Naive thymus-derived CD8-positive, alpha-beta T cell (primary cell): ENCODE measurements at regions not wholly inside any gene's neighbourhood (a gene's known extent, or its start where the extent isn't known, plus 50 kb on each side); places are given as distances from the start of the nearest gene placed in this dataset.

Experiments used
- ATAC-seq, 2 donors: fragments of 150-1000 bp; cut with Tn5 transposase in 1 of 2; sonication (Bioruptor Pico), chemical (Tn5 transposase) in 1 of 2; 1 replicate in 1 of 2; 2 replicates in 1 of 2; pipeline ENCODE4 v1.10.0; 2021; ENCODE audit warnings: mild to moderate bottlenecking in 2 of 2, moderate library complexity in 2 of 2
- POLR2A ChIA-PET: fragments of 350-600 bp; sonication (Branson Sonifier 250); formaldehyde crosslinking; loops from one replicate; lab custom pipeline; 2021; ENCODE audit warnings: antibody characterized with exemption; lab: Charles Lee
- DNase-seq, 10 donors: peaks; one replicate each; pipeline versions ENCODE4 v3.0.0 to v3.0.0-alpha.2; 2020 to 2022
- H3K27ac Mint-ChIP-seq, 10 donors: one replicate each; pipeline ENCODE4 v1.8.0; 2020 to 2022; ENCODE audit warnings: mild to moderate bottlenecking in 10 of 10, mixed read lengths in 10 of 10, moderate library complexity in 4 of 10, inconsistent platforms in 1 of 10
- H3K27me3 Mint-ChIP-seq, 5 donors: one replicate each; pipeline ENCODE4 v1.8.0; 2021 to 2022; ENCODE audit warnings: mixed read lengths in 5 of 5
- H3K36me3 Mint-ChIP-seq, 3 donors: one replicate each; pipeline ENCODE4 v1.8.0; 2020 to 2022; ENCODE audit warnings: mixed read lengths in 3 of 3, mild to moderate bottlenecking in 2 of 3, inconsistent platforms in 1 of 3
- H3K4me1 Mint-ChIP-seq, 4 donors: one replicate each; pipeline ENCODE4 v1.8.0; 2021 to 2022; ENCODE audit warnings: mixed read lengths in 4 of 4
- H3K4me3 Mint-ChIP-seq, 10 donors: one replicate each; pipeline ENCODE4 v1.8.0; 2020 to 2022; ENCODE audit warnings: mild to moderate bottlenecking in 10 of 10, mixed read lengths in 10 of 10, moderate library complexity in 6 of 10, inconsistent platforms in 1 of 10
- H3K9me3 Mint-ChIP-seq, 9 donors: one replicate each; pipeline ENCODE4 v1.8.0; 2020 to 2022; ENCODE audit warnings: mixed read lengths in 9 of 9, mild to moderate bottlenecking in 3 of 9, inconsistent platforms in 1 of 9, moderate library complexity in 1 of 9

DNA sequence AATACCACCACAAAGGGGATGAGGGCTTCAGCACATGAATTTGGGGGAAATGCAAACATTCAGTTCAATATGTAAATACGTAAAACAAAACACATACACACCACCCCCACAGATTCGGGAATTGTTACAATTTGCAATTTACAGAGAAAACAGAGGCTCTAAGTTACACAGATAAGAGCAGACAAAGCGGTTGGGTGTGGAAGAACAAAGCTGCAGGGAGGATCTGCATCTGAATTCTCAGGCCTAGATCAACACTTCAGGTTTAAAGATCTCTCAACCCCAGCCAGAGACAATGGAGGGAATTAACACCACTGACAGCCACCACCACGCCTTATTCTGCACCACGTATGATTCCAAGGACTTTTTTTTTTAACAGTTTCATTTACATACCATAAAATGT lies 375.5 kb downstream of the BCL11B start:
- Mint-ChIP-seq H3K4me3 (no peak overlapping the region), H3K36me3 (no peaks in the 10 kb centered on the region), H3K4me1 (peaks cover 0 to 11% (median 2%) of the 10 kb centered on the region in 4 donors), H3K27ac (no peak overlapping the region), H3K9me3 (peaks cover 0 to 5% (median 0%) of the 10 kb centered on the region in 9 donors), H3K27me3 (no peaks in the 10 kb centered on the region)
- ATAC-seq (no peak), DNase-seq (no peak)
- POLR2A ChIA-PET = interaction anchor here (0.7 kb wide), 1 partner anchor 571 kb away, joined by 3 read pairs; no protein-coding TSS in a partner anchor

DNA sequence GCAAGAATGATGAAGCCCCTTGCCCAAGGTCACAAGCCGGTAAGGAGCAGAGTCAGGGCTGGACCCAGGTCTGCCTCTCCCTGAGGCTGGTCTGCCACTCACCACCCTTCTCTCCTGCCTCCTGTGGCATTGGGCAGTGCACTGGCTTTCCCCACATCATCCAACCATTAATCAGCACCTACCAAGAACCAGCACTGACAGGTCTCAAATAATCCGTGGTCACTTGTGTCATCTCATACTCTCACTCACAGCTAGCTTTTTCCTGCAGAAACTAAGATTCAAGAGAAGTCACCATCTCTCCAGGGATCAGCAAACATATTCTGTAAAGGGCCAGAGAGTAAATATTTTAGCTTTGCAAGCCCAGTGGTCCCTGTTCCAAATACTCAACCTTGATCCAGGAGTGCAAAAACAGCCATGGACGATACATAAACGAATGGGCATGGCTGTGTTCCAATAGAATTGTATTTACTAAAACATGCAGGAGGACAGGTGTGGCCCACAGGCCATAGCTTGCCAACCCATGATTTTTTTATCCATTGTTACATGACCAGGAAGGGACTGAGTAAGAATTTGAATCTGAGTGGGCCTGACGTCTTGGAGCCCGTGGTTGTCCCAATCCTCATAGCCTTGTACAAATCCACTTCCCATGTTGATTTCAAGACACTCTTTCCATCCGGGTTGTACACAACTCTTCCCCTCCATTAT lies 374.2 kb downstream of the BCL11B start:
- Mint-ChIP-seq H3K4me1 (peaks cover 0 to 21% (median 7%) of the 10 kb centered on the region in 4 donors), H3K4me3 (no peak overlapping the region), H3K27ac (no peak overlapping the region), H3K27me3 (no peaks in the 10 kb centered on the region), H3K36me3 (no peaks in the 10 kb centered on the region), H3K9me3 (peaks cover 0 to 5% (median 0%) of the 10 kb centered on the region in 9 donors)
- POLR2A ChIA-PET = no interaction called here
- DNase-seq (no peak), ATAC-seq (no peak)

GRCh38 chr14:98899441-98899840 lies 372.6 kb downstream of the BCL11B start:
- Mint-ChIP-seq H3K4me1 (peaks cover 0 to 21% (median 7%) of the 10 kb centered on the region in 4 donors), H3K9me3 (peaks cover 0 to 5% (median 0%) of the 10 kb centered on the region in 9 donors)

DNA sequence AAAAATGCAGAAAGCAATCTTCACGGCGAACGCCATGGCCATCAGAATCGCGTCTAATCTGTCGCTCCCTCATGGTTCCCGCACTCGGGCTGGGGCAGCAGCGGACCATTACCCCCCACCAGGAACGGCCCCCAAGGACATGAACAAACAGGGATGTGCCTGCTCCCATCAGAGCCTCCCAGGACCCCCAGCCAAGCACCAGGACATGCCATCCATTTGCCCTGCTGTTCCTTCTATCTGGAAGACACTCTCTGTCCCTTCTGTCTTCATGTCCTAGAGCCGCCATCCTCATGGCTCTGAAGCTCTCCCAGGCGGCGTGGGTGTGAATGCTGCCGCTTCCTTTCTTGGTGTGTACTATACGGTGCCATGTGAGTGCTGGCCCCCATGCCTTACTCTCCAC lies 371.8 kb downstream of the BCL11B start:
- Mint-ChIP-seq H3K9me3 (peaks cover 0 to 5% (median 0%) of the 10 kb centered on the region in 9 donors), H3K27me3 (no peaks in the 10 kb centered on the region), H3K27ac (no peak overlapping the region), H3K36me3 (no peaks in the 10 kb centered on the region), H3K4me1 (peaks cover 0 to 21% (median 8%) of the 10 kb centered on the region in 4 donors), H3K4me3 (no peak overlapping the region)
- DNase-seq (no peak), ATAC-seq (no peak)
- POLR2A ChIA-PET = no interaction called here

More at GRCh38 chr14:98899441-98899840, 372.6 kb downstream of the BCL11B start:
- Mint-ChIP-seq H3K27ac (no peak overlapping the region), H3K27me3 (no peaks in the 10 kb centered on the region), H3K4me3 (no peak overlapping the region), H3K36me3 (no peaks in the 10 kb centered on the region)
- no peak for ATAC-seq
- no peak for DNase-seq
- POLR2A ChIA-PET = no interaction called here

DNA sequence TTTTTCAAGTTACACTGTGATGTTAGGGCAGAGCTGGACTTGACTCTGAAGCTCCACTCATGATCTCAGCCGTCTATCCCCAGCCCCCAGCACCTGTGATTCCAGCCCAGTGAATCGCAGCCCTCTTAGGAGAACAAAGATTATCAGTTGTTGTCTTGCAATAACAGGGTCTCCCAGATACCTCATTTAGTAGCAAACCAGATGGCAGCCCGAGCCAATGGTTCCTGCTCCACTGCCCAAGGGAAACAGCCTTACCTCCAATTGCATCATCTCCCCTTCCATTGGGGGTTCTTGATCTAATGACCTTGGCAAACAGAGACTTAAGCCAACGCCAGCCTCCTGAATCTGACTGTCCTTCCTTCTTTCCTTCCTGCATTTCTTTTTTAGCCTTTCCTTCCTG lies 371.2 kb downstream of the BCL11B start:
- ATAC-seq (no peak), DNase-seq (no peak)
- Mint-ChIP-seq H3K27ac (peak overlapping the region in 3 of 10 donors; percentile 7 to 57 (median 48)), H3K4me3 (no peak overlapping the region), H3K9me3 (peaks cover 0 to 5% (median 0%) of the 10 kb centered on the region in 9 donors), H3K4me1 (peaks cover 0 to 21% (median 8%) of the 10 kb centered on the region in 4 donors), H3K27me3 (no peaks in the 10 kb centered on the region), H3K36me3 (no peaks in the 10 kb centered on the region)
- POLR2A ChIA-PET = no interaction called here

DNA sequence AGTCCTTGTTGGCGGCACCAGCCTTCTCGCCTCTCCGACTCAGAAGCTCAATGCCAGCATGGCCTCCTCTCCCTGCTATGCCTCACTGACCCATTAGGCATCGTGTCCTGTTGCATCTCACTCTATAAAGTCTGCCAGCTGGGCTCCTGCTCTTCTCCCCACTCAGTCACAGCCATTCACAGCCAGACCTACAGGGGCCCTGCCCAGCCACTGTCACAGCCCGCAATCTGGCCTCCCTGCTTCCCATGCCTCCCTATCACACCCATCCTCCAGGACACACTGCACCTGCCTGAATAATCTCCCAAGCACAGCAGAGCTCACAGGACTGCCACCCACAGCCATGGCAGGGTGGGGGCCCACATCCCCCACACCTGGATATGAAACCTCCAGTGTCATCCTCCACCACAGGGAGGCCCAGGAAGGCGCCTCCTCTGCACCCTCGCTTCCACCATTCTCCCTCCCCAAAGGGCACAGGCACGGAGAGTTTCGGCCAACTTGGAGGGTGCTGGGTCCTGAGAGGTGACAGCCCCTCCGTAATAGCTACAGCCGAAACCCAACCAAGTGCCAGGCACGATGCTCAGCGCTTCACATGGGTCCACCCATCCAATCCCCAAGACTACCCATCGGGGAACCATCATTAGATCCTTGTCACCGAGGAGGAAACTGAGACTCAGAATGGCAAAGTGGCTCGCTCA lies 370.3 kb downstream of the BCL11B start:
- no peak for ATAC-seq
- Mint-ChIP-seq H3K9me3 (peaks cover 0 to 5% (median 0%) of the 10 kb centered on the region in 9 donors), H3K4me3 (no peak overlapping the region), H3K27ac (peak overlapping the region in 4 of 10 donors; percentile 33 to 88 (median 60)), H3K4me1 (peaks cover 0 to 21% (median 11%) of the 10 kb centered on the region in 4 donors), H3K27me3 (no peaks in the 10 kb centered on the region), H3K36me3 (no peaks in the 10 kb centered on the region)
- no peak for DNase-seq
- POLR2A ChIA-PET = no interaction called here

DNA sequence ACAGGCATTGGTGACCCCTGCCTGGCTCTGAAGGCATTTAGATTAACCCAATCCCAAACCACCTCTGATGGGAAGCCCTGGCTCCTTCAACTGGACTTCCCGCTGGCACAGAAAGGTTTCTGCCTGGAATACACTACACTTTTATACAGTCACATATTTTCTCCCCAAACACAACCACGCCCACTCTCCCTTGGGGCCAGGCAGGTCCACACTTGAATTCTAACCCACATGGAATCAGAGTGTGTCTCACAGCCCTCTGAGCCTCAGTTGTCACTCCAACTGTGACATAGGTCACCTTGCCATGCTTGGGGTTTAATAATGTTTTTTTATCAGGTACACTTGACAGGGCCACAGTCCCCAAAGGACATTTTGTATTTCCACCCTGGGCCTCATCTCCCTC lies 368.6 kb downstream of the BCL11B start:
- POLR2A ChIA-PET = no interaction called here
- no peaks in the 10 kb centered on the region for H3K27me3 Mint-ChIP-seq
- H3K36me3 Mint-ChIP-seq = no peaks in the 10 kb centered on the region
- H3K27ac Mint-ChIP-seq = peak overlapping the region in 1 of 10 donors; percentile 35
- H3K4me3 Mint-ChIP-seq = no peak overlapping the region
- ATAC-seq (no peak), DNase-seq (no peak)
- H3K4me1 Mint-ChIP-seq = peaks cover 0 to 26% (median 14%) of the 10 kb centered on the region in 4 donors
- no peaks in the 10 kb centered on the region for H3K9me3 Mint-ChIP-seq

GRCh38 chr14:98904677-98905076 lies 367.3 kb downstream of the BCL11B start:
- Mint-ChIP-seq H3K36me3 (no peaks in the 10 kb centered on the region), H3K9me3 (no peaks in the 10 kb centered on the region), H3K4me3 (no peak overlapping the region), H3K27ac (peak overlapping the region in 2 of 10 donors; percentile 16 to 61), H3K27me3 (no peaks in the 10 kb centered on the region), H3K4me1 (peaks cover 1 to 26% (median 15%) of the 10 kb centered on the region in 4 donors)
- DNase-seq (no peak), ATAC-seq (no peak)
- POLR2A ChIA-PET = no interaction called here

GRCh38 chr14:98906123-98906995 lies 365.6 kb downstream of the BCL11B start:
- Mint-ChIP-seq H3K4me3 (no peak overlapping the region), H3K4me1 (peaks cover 2 to 19% (median 15%) of the 10 kb centered on the region in 4 donors), H3K36me3 (no peaks in the 10 kb centered on the region), H3K27me3 (no peaks in the 10 kb centered on the region), H3K9me3 (no peaks in the 10 kb centered on the region), H3K27ac (peak overlapping the region in 3 of 10 donors; percentile 27 to 71 (median 58))
- no peak for ATAC-seq
- POLR2A ChIA-PET = interaction anchor here (0.7 kb wide), 1 partner anchor 198 kb away, joined by 4 read pairs; no protein-coding TSS in a partner anchor
- DNase-seq = no peak

DNA sequence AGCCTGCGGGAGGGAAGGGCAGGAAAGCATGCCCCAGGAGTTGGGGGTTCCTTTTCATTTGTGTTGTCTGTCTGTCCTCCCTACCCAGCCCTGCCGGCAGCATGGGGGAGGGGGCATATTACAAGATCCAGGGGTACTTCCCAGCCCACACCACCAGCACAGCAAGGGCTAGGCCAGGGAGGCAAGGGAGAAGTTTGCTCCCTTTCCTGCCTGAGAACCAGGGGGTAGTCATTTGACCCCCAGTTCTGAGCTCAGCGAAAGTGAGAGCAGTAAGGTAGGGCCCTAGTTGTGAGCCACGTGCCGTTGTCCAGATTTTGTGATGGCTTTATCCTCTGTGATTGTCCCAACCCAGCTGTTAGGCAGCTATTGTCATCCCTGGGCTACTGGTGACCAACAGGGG lies 364.7 kb downstream of the BCL11B start:
- no peak overlapping the region for H3K4me3 Mint-ChIP-seq
- DNase-seq (no peak), ATAC-seq (no peak)
- no peaks in the 10 kb centered on the region for H3K36me3 Mint-ChIP-seq
- H3K4me1 Mint-ChIP-seq = peaks cover 8 to 24% (median 13%) of the 10 kb centered on the region in 4 donors
- peak overlapping the region in 1 of 10 donors; percentile 71 for H3K27ac Mint-ChIP-seq
- no peaks in the 10 kb centered on the region for H3K9me3 Mint-ChIP-seq
- H3K27me3 Mint-ChIP-seq = no peaks in the 10 kb centered on the region
- POLR2A ChIA-PET = no interaction called here

- H3K36me3 Mint-ChIP-seq = no peaks in the 10 kb centered on the region
- no peak overlapping the region for H3K4me3 Mint-ChIP-seq
- ATAC-seq = no peak
- H3K4me1 Mint-ChIP-seq = peaks cover 12 to 31% (median 19%) of the 10 kb centered on the region in 4 donors
- POLR2A ChIA-PET = no interaction called here
- H3K9me3 Mint-ChIP-seq = no peaks in the 10 kb centered on the region
- no peaks in the 10 kb centered on the region for H3K27me3 Mint-ChIP-seq
- no peak for DNase-seq
- H3K27ac Mint-ChIP-seq = peak overlapping the region in 1 of 10 donors; percentile 77
These were observed 363.9 kb downstream of the BCL11B start for GRCh38 chr14:98908050-98908449.

- no peak for DNase-seq
- no peak for ATAC-seq
- Mint-ChIP-seq H3K27me3 (no peaks in the 10 kb centered on the region), H3K27ac (peak overlapping the region in 3 of 10 donors; percentile 11 to 83 (median 70)), H3K4me1 (peaks cover 18 to 39% (median 29%) of the 10 kb centered on the region in 4 donors), H3K36me3 (no peaks in the 10 kb centered on the region), H3K9me3 (no peaks in the 10 kb centered on the region), H3K4me3 (no peak overlapping the region)
- POLR2A ChIA-PET = no interaction called here
These were observed 362.6 kb downstream of the BCL11B start for GRCh38 chr14:98909251-98909944.
